Tibial nerve (tissue), 4 donors: ENCODE measurements at regions not wholly inside any gene's neighbourhood (a gene's known extent, or its start where the extent isn't known, plus 50 kb on each side); places are given as distances from the start of the nearest gene placed in this dataset.
"Not testable (repeated sequence)": the region's sequence is repeated elsewhere in the genome, so short reads cannot be mapped to it uniquely, and the experiment has no call there.

ENCODE experiments used
- DNase-seq, 2 donors: peaks; one replicate each; pipeline ENCODE4 v3.0.0-alpha.2; 2019; ENCODE audit warnings: low spot score in 2 of 2
- H3K27ac ChIP-seq, 4 donors: fragments of 200-600 bp; sonication (generic) in 3 of 4; one replicate each; pipeline ENCODE4 v1.5.1; 2017 to 2019; ENCODE audit warnings: mild to moderate bottlenecking in 1 of 4
- H3K27me3 ChIP-seq, 2 donors: fragments of 200-600 bp; sonication (generic) in 1 of 2; one replicate each; pipeline versions ENCODE4 v1.5.1 to v1.6.0; 2017 to 2019
- H3K36me3 ChIP-seq, 3 donors: fragments of 200-600 bp; sonication (generic); one replicate each; pipeline ENCODE4 v1.5.1; 2018 to 2019
- H3K4me1 ChIP-seq, 4 donors: fragments of 200-600 bp; sonication (generic) in 3 of 4; one replicate each; pipeline ENCODE4 v1.5.1; 2017 to 2019
- H3K4me3 ChIP-seq, 4 donors: fragments of 200-600 bp; sonication (generic) in 3 of 4; one replicate each; pipeline ENCODE4 v1.5.1; 2017 to 2019; ENCODE audit warnings: mild to moderate bottlenecking in 1 of 4, moderate library complexity in 1 of 4
- H3K9me3 ChIP-seq, 4 donors: fragments of 200-600 bp; sonication (generic) in 3 of 4; one replicate each; pipeline ENCODE4 v1.5.1; 2017 to 2019
- EP300 ChIP-seq, 2 donors: sonication (generic); formaldehyde crosslinking; IDR thresholded peaks; one replicate each; pipeline ENCODE4 v1.6.1; 2017; ENCODE audit warnings: antibody characterized with exemption in 2 of 2, mild to moderate bottlenecking in 1 of 2
- POLR2A ChIP-seq, 2 donors: fragments of 450-650 bp; IDR thresholded peaks; one replicate each; pipeline ENCODE4 v1.6.1; 2017; ENCODE audit warnings: antibody characterized with exemption in 2 of 2, mild to moderate bottlenecking in 2 of 2, moderate library complexity in 2 of 2
- WGBS, 2 donors: methylation state at CpG; one replicate each; pipeline ENCODE4 v1.1.5; 2018; 5-methylcytosine and 5-hydroxymethylcytosine counted together
- TF ChIP-seq, protein P1 (sequence below), 5 experiments: fragments of 200-600 bp in 3 of 5; fragments of 450-650 bp in 2 of 5; sonication (generic) in 3 of 5; IDR thresholded peaks; one replicate each; pipeline ENCODE4 v1.5.1; 2016 to 2019; ENCODE audit warnings: antibody characterized with exemption in 5 of 5, mild to moderate bottlenecking in 3 of 5, moderate library complexity in 2 of 5

DNA sequence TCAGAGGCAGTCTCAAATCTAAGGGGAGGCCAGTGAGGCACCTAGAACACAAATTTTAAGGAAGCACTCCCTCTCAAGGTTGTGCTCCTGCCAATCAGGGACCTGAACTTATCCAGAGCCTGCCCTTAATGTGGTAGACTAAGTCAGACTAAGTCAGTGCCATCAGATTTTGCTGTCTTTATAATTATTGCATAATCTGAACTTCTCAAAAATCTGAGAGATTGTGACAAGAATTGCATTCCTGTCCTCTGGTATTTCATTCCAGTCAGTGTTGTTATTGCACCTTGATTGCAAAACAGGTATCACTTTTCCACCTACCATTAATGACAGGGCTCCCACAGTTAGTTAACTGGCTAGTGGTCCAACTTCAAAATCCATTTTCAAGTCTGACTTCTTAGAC, 197.1 kb upstream of the HCN1 start:
- H3K4me3 ChIP-seq, result no peak overlapping the region
- no peaks in the 10 kb centered on the region for H3K27me3 ChIP-seq
- H3K27ac ChIP-seq, result no peak overlapping the region
- no peak for TF ChIP-seq EP300 (IDR thresholded peaks at IDR 0.05)
- TF ChIP-seq, protein P1, sequence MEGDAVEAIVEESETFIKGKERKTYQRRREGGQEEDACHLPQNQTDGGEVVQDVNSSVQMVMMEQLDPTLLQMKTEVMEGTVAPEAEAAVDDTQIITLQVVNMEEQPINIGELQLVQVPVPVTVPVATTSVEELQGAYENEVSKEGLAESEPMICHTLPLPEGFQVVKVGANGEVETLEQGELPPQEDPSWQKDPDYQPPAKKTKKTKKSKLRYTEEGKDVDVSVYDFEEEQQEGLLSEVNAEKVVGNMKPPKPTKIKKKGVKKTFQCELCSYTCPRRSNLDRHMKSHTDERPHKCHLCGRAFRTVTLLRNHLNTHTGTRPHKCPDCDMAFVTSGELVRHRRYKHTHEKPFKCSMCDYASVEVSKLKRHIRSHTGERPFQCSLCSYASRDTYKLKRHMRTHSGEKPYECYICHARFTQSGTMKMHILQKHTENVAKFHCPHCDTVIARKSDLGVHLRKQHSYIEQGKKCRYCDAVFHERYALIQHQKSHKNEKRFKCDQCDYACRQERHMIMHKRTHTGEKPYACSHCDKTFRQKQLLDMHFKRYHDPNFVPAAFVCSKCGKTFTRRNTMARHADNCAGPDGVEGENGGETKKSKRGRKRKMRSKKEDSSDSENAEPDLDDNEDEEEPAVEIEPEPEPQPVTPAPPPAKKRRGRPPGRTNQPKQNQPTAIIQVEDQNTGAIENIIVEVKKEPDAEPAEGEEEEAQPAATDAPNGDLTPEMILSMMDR (IDR thresholded peaks at IDR 0.05), result no peak
- TF ChIP-seq POLR2A (IDR thresholded peaks at IDR 0.05), result no peak
- no peaks in the 10 kb centered on the region for H3K4me1 ChIP-seq
- peaks cover 0 to 24% (median 0%) of the 10 kb centered on the region in 4 donors for H3K9me3 ChIP-seq
- DNase-seq, result no peak
- no peaks in the 10 kb centered on the region for H3K36me3 ChIP-seq

DNA sequence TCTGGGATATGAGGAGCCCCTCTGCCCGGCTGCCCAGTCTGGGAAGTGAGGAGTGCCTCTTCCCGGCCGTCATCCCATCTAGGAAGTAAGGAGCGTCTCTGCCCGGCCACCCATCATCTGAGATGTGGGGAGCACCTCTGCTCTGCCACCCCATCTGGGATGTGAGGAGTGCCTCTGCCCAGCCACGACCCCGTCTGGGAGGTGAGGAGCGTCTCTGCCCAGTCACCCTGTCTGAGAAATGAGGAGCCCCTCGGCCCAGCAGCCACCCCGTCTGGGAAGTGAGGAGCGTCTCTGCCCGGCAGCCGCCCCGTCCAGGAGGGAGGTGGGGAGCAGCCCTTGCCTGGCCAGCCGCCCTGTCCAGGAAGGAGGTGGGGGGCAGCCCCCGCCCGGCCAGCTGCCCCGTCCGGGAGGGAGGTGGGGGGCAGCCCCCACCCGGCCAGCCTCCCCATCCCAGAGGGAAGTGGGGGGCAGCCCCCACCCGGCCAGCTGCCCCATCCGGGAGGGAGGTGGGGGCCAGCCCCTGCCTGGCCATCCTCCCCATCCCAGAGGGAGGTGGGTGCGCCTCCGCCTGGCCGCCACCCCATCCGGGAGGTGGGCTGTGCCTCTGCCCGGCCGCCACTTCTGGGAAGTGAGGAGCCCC, 194.4 kb upstream of the HCN1 start:
- not testable (repeated sequence) for H3K36me3 ChIP-seq, H3K4me1 ChIP-seq, H3K27ac ChIP-seq, DNase-seq, H3K4me3 ChIP-seq, H3K27me3 ChIP-seq
- WGBS, 2 donors, result 91 to 94% methylated on average over 14 to 21 of the region's 28 CpGs
- peaks cover 0 to 32% (median 0%) of the 10 kb centered on the region in 4 donors for H3K9me3 ChIP-seq

GRCh38 chr5:45862763-45863162, 166.6 kb upstream of the HCN1 start:
- WGBS, 2 donors, result 42 to 48% methylated on average over 2 of the region's 2 CpGs
- no peaks in the 10 kb centered on the region for H3K4me1 ChIP-seq
- no peaks in the 10 kb centered on the region for H3K36me3 ChIP-seq
- no peaks in the 10 kb centered on the region for H3K27me3 ChIP-seq
- no peak for TF ChIP-seq EP300 (IDR thresholded peaks at IDR 0.05)
- no peak for TF ChIP-seq POLR2A (IDR thresholded peaks at IDR 0.05)
- TF ChIP-seq, protein P1 (IDR thresholded peaks at IDR 0.05), result no peak
- H3K27ac ChIP-seq, result no peak overlapping the region
- H3K4me3 ChIP-seq, result no peak overlapping the region
- no peak for DNase-seq
- peaks cover 0 to 5% (median 0%) of the 10 kb centered on the region in 4 donors for H3K9me3 ChIP-seq

GRCh38 chr5:45847877-45848276, 151.7 kb upstream of the HCN1 start:
- Histone ChIP-seq H3K4me3 (no peak overlapping the region), H3K4me1 (no peaks in the 10 kb centered on the region), H3K27me3 (no peaks in the 10 kb centered on the region), H3K9me3 (peaks cover 0 to 30% (median 0%) of the 10 kb centered on the region in 4 donors), H3K36me3 (no peaks in the 10 kb centered on the region), H3K27ac (no peak overlapping the region)
- 63 to 69% methylated on average over 3 of the region's 3 CpGs for WGBS, 2 donors
- no peak for TF ChIP-seq POLR2A (IDR thresholded peaks at IDR 0.05)
- TF ChIP-seq, protein P1 (IDR thresholded peaks at IDR 0.05), result no peak
- TF ChIP-seq EP300 (IDR thresholded peaks at IDR 0.05), result no peak
- no peak for DNase-seq

GRCh38 chr5:45826055-45826454, 129.9 kb upstream of the HCN1 start:
- Histone ChIP-seq H3K27ac (no peak overlapping the region), H3K4me3 (no peak overlapping the region), H3K4me1 (no peaks in the 10 kb centered on the region), H3K36me3 (no peaks in the 10 kb centered on the region), H3K9me3 (no peaks in the 10 kb centered on the region), H3K27me3 (no peaks in the 10 kb centered on the region)
- 92 to 93% methylated on average over 2 of the region's 2 CpGs for WGBS, 2 donors
- TF ChIP-seq POLR2A (IDR thresholded peaks at IDR 0.05), result no peak
- TF ChIP-seq, protein P1 (IDR thresholded peaks at IDR 0.05), result no peak
- TF ChIP-seq EP300 (IDR thresholded peaks at IDR 0.05), result no peak
- DNase-seq, result no peak

DNA sequence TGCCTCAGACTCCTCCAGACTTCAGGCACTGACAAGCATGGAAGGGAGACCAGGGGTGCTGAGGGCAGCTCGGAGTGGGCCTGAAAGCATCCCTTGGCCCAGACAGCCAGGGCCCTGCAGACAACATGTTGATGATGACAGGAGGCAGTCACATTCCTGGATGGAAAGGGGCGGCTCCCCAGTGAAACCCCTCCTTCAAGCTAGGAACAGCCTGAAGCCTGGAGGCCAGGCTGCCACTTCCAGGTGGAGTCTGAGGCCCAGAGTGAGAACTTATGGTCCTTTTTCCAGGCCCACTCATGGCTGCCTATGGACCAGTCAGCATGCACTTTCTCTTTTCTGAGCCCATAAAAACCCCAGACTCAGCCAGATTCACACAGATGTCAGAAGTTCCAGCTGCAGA, 104.2 kb upstream of the HCN1 start:
- Histone ChIP-seq H3K27me3 (no peaks in the 10 kb centered on the region), H3K4me3 (no peak overlapping the region), H3K36me3 (no peaks in the 10 kb centered on the region), H3K4me1 (no peaks in the 10 kb centered on the region), H3K9me3 (peaks cover 0 to 32% (median 0%) of the 10 kb centered on the region in 4 donors), H3K27ac (no peak overlapping the region)
- DNase-seq, result no peak
- WGBS, 2 donors, result 61 to 63% methylated on average over 1 to 2 of the region's 2 CpGs
- TF ChIP-seq POLR2A (IDR thresholded peaks at IDR 0.05) (no peak), EP300 (IDR thresholded peaks at IDR 0.05) (no peak)
- TF ChIP-seq, protein P1 (IDR thresholded peaks at IDR 0.05), result no peak
